ENCODE measurements at regions not wholly inside any gene's neighbourhood (a gene's known extent, or its start where the extent isn't known, plus 50 kb on each side); places are given as distances from the start of the nearest gene placed in this dataset.

DNA sequence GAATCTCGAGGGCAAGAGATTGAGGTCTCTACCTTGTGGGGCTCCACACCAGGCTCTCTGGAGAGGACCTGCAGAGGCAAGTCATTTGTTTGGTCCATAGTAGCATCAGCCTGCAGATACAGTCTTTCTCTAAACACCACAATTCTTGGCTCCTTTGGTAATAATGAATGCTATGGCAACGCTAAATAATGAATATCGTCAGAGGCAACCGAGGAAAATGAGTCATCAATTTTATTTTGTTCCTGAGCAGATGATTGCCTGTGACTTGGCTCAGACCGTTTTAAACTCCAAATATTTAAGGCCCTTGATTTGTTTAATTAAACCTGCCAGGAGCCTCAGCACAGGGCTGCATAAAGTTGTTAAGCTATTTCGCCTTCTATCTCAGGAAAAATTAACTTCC is 924.1 kb upstream of the TMEM132C start:
- TF ChIP-seq, protein P1, sequence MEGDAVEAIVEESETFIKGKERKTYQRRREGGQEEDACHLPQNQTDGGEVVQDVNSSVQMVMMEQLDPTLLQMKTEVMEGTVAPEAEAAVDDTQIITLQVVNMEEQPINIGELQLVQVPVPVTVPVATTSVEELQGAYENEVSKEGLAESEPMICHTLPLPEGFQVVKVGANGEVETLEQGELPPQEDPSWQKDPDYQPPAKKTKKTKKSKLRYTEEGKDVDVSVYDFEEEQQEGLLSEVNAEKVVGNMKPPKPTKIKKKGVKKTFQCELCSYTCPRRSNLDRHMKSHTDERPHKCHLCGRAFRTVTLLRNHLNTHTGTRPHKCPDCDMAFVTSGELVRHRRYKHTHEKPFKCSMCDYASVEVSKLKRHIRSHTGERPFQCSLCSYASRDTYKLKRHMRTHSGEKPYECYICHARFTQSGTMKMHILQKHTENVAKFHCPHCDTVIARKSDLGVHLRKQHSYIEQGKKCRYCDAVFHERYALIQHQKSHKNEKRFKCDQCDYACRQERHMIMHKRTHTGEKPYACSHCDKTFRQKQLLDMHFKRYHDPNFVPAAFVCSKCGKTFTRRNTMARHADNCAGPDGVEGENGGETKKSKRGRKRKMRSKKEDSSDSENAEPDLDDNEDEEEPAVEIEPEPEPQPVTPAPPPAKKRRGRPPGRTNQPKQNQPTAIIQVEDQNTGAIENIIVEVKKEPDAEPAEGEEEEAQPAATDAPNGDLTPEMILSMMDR (conservative IDR thresholded peaks at IDR 0.05; ENCODE audit: low read depth), result no peak
- ChIA-PET POLR2A (ENCODE audit: low non-redundant PET) (no interaction called here), CTCF (interaction anchor here (0.7 kb wide), 1 partner anchor 39 kb away, joined by 5 read pairs; no protein-coding TSS in a partner anchor)
- H3K27ac ChIP-seq, result no peak overlapping the region
- no peak for DNase-seq (ENCODE audit: low spot score)

DNA sequence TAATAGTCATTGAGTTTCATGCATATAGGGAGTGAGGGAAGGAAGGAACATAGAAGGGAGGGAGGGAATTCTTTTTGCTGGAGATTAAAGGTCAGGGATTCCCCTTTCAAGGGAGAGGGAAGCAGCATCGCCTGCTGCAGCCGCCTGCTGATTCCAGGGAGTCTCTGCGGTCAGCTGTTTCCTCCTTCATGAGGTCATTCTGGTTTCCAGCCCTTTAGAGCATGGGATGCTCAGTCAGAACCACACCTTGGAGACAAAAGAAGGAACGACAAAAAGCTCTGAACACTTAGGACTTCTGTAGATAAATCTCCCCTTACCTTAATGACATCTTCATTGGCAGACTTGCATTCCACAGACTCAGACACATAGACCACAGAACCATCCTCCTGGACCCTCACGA is 923.0 kb upstream of the TMEM132C start:
- no peak for DNase-seq (ENCODE audit: low spot score)
- POLR2A ChIA-PET (ENCODE audit: low non-redundant PET), result no interaction called here
- TF ChIP-seq, protein P1 (conservative IDR thresholded peaks at IDR 0.05; ENCODE audit: low read depth), result no peak
- H3K27ac ChIP-seq, result no peak overlapping the region
- CTCF ChIA-PET, result no interaction called here

DNA sequence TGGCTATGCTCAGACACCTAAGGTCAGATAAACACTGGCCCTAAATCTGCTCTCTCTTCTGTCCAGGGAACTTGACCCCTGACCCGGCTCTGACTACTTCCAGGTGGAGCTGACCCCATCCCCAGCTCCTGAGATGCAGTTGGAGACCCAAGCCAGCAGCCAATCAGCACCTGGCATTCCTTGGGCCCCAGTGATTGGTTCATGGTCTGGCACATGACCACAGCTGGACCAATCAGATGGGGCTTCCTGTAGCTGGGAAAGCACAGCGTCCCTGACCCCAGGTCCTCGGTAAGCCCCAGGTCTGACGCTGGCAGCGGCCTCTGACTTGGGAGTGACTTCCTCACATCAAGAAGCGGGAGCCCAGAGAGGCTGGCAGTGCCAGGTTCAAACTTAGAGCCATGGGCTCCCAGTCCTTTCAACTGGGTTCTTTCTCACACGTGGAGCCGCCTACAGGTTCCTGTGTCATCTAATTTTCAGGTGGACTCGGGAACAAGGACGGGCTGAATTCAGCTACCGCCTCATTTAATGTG is 915.4 kb upstream of the TMEM132C start:
- POLR2A ChIA-PET (ENCODE audit: low non-redundant PET), result no interaction called here
- H3K27ac ChIP-seq, result no peak overlapping the region
- no peak for DNase-seq (ENCODE audit: low spot score)
- CTCF ChIA-PET, result interaction anchor here (0.6 kb wide), 1 partner anchor 17 kb away, joined by 3 read pairs; no protein-coding TSS in a partner anchor
- TF ChIP-seq, protein P1 (conservative IDR thresholded peaks at IDR 0.05; ENCODE audit: low read depth), result no peak

DNA sequence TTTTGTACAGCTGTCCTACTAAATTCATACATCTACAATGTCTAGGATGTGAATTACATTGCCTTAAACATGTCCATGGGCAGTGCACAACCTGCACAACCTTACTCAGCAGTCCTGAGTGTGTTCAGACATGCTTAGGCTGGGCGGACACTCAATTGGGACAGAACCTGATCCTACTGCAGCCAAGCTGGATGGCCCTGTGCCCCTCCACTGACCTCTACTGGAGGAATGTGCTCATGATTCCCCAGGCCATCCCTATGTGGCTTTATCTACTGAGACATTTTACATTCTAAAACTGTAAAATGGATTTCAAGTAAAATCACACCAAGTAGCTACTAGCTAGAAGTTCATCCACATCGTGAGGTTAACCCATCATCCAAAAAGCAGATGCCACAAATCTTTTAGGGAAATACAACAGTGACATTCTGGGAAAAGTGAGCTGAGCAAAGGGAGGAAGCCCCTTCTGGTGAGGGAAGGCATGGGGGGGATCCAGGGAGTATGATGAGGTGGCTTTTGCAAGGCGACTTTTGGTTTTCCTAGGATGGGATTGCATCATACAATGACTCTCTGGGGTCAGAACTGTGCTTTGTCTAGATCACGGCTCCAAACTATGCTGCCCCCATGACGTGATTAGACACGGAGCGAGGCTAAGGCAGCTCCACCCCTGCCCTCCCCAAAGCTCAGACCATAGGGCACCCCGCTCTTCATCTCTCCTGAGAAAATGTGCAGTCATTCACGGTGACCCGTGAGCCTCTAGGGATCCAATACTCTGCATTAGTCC is 911.7 kb upstream of the TMEM132C start:
- TF ChIP-seq, protein P1 (conservative IDR thresholded peaks at IDR 0.05; ENCODE audit: low read depth), result no peak; the same call in 1 of the 2 replicates
- peak; percentile 43 for DNase-seq (ENCODE audit: low spot score)
- POLR2A ChIA-PET (ENCODE audit: low non-redundant PET), result no interaction called here
- H3K27ac ChIP-seq, result no peak overlapping the region
- CTCF ChIA-PET, result interaction anchor here (0.6 to 1.2 kb wide), 3 partner anchors 247 to 1451 kb away, joined by 4 to 8 read pairs (median 4); no protein-coding TSS in a partner anchor

DNA sequence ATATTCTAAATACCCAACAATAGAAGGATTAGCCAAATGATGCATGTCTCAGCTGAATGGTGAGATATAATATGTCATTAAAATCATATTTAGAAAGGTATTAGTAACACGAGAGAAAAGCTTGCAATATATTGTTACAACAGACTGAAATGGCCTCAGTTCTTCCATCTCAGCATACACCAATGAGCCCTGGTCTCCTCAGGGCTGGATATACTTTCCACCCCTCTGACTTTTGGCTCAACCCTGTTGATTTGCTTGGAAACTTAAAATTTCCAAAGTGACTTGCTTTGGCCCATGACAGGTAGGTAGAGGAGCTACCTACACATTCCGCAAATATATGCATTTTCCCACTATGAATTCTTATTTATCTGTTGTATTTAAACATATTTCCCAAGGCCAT is 908.1 kb upstream of the TMEM132C start:
- TF ChIP-seq, protein P1 (conservative IDR thresholded peaks at IDR 0.05; ENCODE audit: low read depth), result no peak
- H3K27ac ChIP-seq, result no peak overlapping the region
- CTCF ChIA-PET, result no interaction called here
- DNase-seq (ENCODE audit: low spot score), result no peak
- POLR2A ChIA-PET (ENCODE audit: low non-redundant PET), result no interaction called here

DNA sequence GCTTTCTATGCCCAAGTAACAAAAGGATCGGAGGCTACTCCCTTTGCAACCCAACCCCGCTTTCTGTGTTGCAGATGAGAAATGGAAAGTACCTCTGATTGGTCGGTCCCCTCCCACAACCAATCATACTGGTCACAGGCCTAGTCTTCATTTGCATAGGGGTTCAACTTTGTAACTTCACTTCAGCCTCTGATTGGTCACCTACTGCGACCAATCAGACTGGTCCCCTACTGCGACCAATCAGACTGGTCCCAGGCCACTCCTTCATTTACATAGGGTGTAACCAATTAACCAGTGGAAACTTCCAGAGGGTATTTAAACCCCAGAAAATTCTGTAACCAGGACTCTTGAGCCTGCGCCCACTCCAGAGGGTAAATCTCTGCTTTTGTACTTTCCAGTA is 906.4 kb upstream of the TMEM132C start:
- H3K27ac ChIP-seq, result no peak overlapping the region
- POLR2A ChIA-PET (ENCODE audit: low non-redundant PET), result no interaction called here
- TF ChIP-seq, protein P1 (conservative IDR thresholded peaks at IDR 0.05; ENCODE audit: low read depth), result no peak
- CTCF ChIA-PET, result no interaction called here
- DNase-seq (ENCODE audit: low spot score), result no peak

Measured in RWPE1 (cell line).